AG09319 (cell line): ENCODE measurements at regions not wholly inside any gene's neighbourhood (a gene's known extent, or its start where the extent isn't known, plus 50 kb on each side); places are given as distances from the start of the nearest gene placed in this dataset.
"Not testable (repeated sequence)": the region's sequence is repeated elsewhere in the genome, so short reads cannot be mapped to it uniquely, and the experiment has no call there.

Experiments
- DNase-seq: peaks from one replicate; pipeline ENCODE4 v3.0.0-alpha.2; 2010; ENCODE audit warnings: low read depth; ENCODE audit errors: extremely low read depth
- CTCF ChIP-seq: IDR thresholded peaks from 2 replicates; pipeline ENCODE4 v1.5.1; 2011; ENCODE audit warnings: low read depth, mild to moderate bottlenecking, inconsistent platforms, low read length, moderate library complexity

GRCh38 chr13:81172603-81173002, 831.7 kb upstream of the SPRY2 start:
- no peak for TF ChIP-seq CTCF
- DNase-seq = no peak

- TF ChIP-seq CTCF = peak; percentile 31
- DNase-seq = no peak
Observed at GRCh38 chr13:81171065-81171647, 830.2 kb upstream of the SPRY2 start.

- not testable (repeated sequence) for DNase-seq
Observed at GRCh38 chr13:81163823-81164222, 822.9 kb upstream of the SPRY2 start.

GRCh38 chr13:81153478-81153877, 812.6 kb upstream of the SPRY2 start:
- TF ChIP-seq CTCF = no peak

GRCh38 chr13:81148822-81149221, 807.9 kb upstream of the SPRY2 start:
- TF ChIP-seq CTCF = no peak

More at GRCh38 chr13:81153478-81153877, 812.6 kb upstream of the SPRY2 start:
- no peak for DNase-seq

GRCh38 chr13:81146576-81146975, 805.6 kb upstream of the SPRY2 start:
- DNase-seq = not testable (repeated sequence)

More at GRCh38 chr13:81148822-81149221, 807.9 kb upstream of the SPRY2 start:
- no peak for DNase-seq

- no peak for DNase-seq
- no peak for TF ChIP-seq CTCF
Observed at GRCh38 chr13:81142306-81142999, 801.5 kb upstream of the SPRY2 start.

GRCh38 chr13:81140675-81141074, 799.7 kb upstream of the SPRY2 start:
- DNase-seq = no peak
- no peak for TF ChIP-seq CTCF
